ENCODE measurements at regions not wholly inside any gene's neighbourhood (a gene's known extent, or its start where the extent isn't known, plus 50 kb on each side); places are given as distances from the start of the nearest gene placed in this dataset.

- TF ChIP-seq CTCF (IDR thresholded peaks at IDR 0.05; ENCODE audit: low read depth, low read length, missing input control) (no peak), MAX (IDR thresholded peaks at IDR 0.05) (no peak), SP1 (IDR thresholded peaks at IDR 0.05) (no peak), HNF4G (IDR thresholded peaks at IDR 0.05) (no peak), ATF3 (IDR thresholded peaks at IDR 0.05) (no peak), RAD21 (IDR thresholded peaks at IDR 0.05) (no peak), FOXA1 (IDR thresholded peaks at IDR 0.05) (no peak), RXRA (IDR thresholded peaks at IDR 0.05) (no peak), YY1 (IDR thresholded peaks at IDR 0.05) (no peak), JUND (IDR thresholded peaks at IDR 0.05) (no peak), EGR1 (IDR thresholded peaks at IDR 0.05; ENCODE audit: low read depth in 2 of 2) (no peak), TAF1 (conservative IDR thresholded peaks at IDR 0.05) (no peak)
- TF ChIP-seq, protein P1, sequence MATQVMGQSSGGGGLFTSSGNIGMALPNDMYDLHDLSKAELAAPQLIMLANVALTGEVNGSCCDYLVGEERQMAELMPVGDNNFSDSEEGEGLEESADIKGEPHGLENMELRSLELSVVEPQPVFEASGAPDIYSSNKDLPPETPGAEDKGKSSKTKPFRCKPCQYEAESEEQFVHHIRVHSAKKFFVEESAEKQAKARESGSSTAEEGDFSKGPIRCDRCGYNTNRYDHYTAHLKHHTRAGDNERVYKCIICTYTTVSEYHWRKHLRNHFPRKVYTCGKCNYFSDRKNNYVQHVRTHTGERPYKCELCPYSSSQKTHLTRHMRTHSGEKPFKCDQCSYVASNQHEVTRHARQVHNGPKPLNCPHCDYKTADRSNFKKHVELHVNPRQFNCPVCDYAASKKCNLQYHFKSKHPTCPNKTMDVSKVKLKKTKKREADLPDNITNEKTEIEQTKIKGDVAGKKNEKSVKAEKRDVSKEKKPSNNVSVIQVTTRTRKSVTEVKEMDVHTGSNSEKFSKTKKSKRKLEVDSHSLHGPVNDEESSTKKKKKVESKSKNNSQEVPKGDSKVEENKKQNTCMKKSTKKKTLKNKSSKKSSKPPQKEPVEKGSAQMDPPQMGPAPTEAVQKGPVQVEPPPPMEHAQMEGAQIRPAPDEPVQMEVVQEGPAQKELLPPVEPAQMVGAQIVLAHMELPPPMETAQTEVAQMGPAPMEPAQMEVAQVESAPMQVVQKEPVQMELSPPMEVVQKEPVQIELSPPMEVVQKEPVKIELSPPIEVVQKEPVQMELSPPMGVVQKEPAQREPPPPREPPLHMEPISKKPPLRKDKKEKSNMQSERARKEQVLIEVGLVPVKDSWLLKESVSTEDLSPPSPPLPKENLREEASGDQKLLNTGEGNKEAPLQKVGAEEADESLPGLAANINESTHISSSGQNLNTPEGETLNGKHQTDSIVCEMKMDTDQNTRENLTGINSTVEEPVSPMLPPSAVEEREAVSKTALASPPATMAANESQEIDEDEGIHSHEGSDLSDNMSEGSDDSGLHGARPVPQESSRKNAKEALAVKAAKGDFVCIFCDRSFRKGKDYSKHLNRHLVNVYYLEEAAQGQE (IDR thresholded peaks at IDR 0.05): no peak
These were observed 231.3 kb upstream of the RHOBTB1 start for GRCh38 chr10:61175316-61175715.

Data from liver (tissue), 3 donors.